CD4-positive, alpha-beta T cell treated with Interleukin-15 for 1 hour (primary cell): ENCODE measurements at regions not wholly inside any gene's neighbourhood (a gene's known extent, or its start where the extent isn't known, plus 50 kb on each side); places are given as distances from the start of the nearest gene placed in this dataset.
"Not testable (repeated sequence)": the region's sequence is repeated elsewhere in the genome, so short reads cannot be mapped to it uniquely, and the experiment has no call there.

ENCODE experiments used
- DNase-seq: peaks from one replicate; pipeline ENCODE4 v3.0.0-alpha.2; 2020

- no peak for DNase-seq
Measured at GRCh38 chr7:118949031-118949430, 724.5 kb downstream of the ANKRD7 start.

GRCh38 chr7:118956285-118956684 lies 731.8 kb downstream of the ANKRD7 start:
- not testable (repeated sequence) for DNase-seq

- no peak for DNase-seq
Measured at GRCh38 chr7:118969370-118969769, 744.9 kb downstream of the ANKRD7 start.

- DNase-seq: no peak
Measured at GRCh38 chr7:118971706-118972105, 747.2 kb downstream of the ANKRD7 start.

GRCh38 chr7:118974836-118975235 lies 750.3 kb downstream of the ANKRD7 start:
- no peak for DNase-seq

GRCh38 chr7:118995350-118995749 lies 770.8 kb downstream of the ANKRD7 start:
- DNase-seq: no peak

GRCh38 chr7:119007236-119007635 lies 782.7 kb downstream of the ANKRD7 start:
- DNase-seq: no peak

GRCh38 chr7:119010635-119011034 lies 786.1 kb downstream of the ANKRD7 start:
- no peak for DNase-seq

GRCh38 chr7:119026391-119026790 lies 801.9 kb downstream of the ANKRD7 start:
- DNase-seq: no peak

GRCh38 chr7:119028736-119029135 lies 804.2 kb downstream of the ANKRD7 start:
- DNase-seq: no peak

GRCh38 chr7:119032136-119032535 lies 807.6 kb downstream of the ANKRD7 start:
- not testable (repeated sequence) for DNase-seq

- no peak for DNase-seq
Measured at GRCh38 chr7:119033641-119034040, 809.1 kb downstream of the ANKRD7 start.

- DNase-seq: no peak
Measured at GRCh38 chr7:119037941-119038340, 813.4 kb downstream of the ANKRD7 start.

GRCh38 chr7:119046068-119046467 lies 821.6 kb downstream of the ANKRD7 start:
- no peak for DNase-seq

- DNase-seq: no peak
Measured at GRCh38 chr7:119065966-119066365, 841.5 kb downstream of the ANKRD7 start.

- no peak for DNase-seq
Measured at GRCh38 chr7:119086026-119086425, 861.5 kb downstream of the ANKRD7 start.

- DNase-seq: no peak
Measured at GRCh38 chr7:119090851-119091250, 866.3 kb downstream of the ANKRD7 start.

GRCh38 chr7:119096683-119097082 lies 872.2 kb downstream of the ANKRD7 start:
- DNase-seq: no peak

- not testable (repeated sequence) for DNase-seq
Measured at GRCh38 chr7:119100611-119101258, 876.2 kb downstream of the ANKRD7 start.

GRCh38 chr7:119102291-119102690 lies 877.8 kb downstream of the ANKRD7 start:
- DNase-seq: no peak

GRCh38 chr7:119105381-119105780 lies 880.9 kb downstream of the ANKRD7 start:
- no peak for DNase-seq

GRCh38 chr7:119123326-119123725 lies 898.8 kb downstream of the ANKRD7 start:
- no peak for DNase-seq

GRCh38 chr7:119127706-119128105 lies 903.2 kb downstream of the ANKRD7 start:
- DNase-seq: no peak

GRCh38 chr7:119132436-119132835 lies 907.9 kb downstream of the ANKRD7 start:
- DNase-seq: no peak

GRCh38 chr7:119167431-119167830 lies 942.9 kb downstream of the ANKRD7 start:
- no peak for DNase-seq
